Testis (tissue), 2 donors: ENCODE measurements at regions not wholly inside any gene's neighbourhood (a gene's known extent, or its start where the extent isn't known, plus 50 kb on each side); places are given as distances from the start of the nearest gene placed in this dataset.

Source experiments
- POLR2A ChIP-seq: fragments of 450-650 bp; IDR thresholded peaks from one replicate; pipeline ENCODE4 v1.6.1; 2017; ENCODE audit warnings: antibody characterized with exemption, mild to moderate bottlenecking, moderate library complexity
- TF ChIP-seq, protein P1 (sequence below), 3 experiments: fragments of 450-650 bp in 2 of 3; fragments of 200-600 bp in 1 of 3; sonication (generic) in 1 of 3; IDR thresholded peaks; one replicate each; pipeline ENCODE4 v1.5.1; 2016 to 2019; ENCODE audit warnings: antibody characterized with exemption in 3 of 3, mild to moderate bottlenecking in 2 of 3, moderate library complexity in 1 of 3

DNA sequence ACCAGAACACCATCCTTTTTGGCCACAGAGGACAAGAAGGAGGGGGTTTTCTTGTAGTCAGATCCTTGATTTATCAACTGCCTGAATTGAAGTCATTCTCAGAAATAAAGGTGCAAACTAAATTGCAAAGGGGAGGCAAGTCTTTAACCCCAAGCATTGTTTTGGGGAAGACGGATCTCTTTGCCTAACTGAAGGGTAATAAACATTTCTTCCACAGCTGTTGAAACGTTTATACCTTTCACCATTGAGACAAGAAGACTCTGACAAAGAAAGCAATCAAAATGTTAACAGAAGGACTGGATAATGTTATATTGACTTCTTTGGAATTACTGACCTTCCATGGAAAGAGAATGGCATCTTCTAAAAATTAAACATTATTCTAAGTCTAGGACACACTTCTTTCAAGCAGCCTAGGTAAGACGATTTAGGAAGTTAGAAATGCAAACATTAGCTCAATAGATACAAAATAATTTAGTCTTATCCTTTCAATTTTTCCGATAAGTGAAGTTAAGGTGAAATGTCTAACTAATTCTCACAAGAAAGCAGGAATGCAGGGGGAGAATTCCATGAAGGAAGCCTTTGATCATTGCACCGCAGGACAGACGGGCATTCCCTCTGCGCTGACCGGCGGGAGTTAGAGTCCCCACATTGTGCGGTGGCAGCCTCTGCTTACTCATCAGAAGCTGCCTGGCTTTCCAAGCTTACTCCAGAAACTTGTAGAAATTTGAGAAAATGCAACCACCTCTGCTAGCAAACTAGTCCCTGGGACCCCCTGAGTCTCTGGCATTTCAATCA, 69.4 kb upstream of the COPS8 start:
- TF ChIP-seq, protein P1, sequence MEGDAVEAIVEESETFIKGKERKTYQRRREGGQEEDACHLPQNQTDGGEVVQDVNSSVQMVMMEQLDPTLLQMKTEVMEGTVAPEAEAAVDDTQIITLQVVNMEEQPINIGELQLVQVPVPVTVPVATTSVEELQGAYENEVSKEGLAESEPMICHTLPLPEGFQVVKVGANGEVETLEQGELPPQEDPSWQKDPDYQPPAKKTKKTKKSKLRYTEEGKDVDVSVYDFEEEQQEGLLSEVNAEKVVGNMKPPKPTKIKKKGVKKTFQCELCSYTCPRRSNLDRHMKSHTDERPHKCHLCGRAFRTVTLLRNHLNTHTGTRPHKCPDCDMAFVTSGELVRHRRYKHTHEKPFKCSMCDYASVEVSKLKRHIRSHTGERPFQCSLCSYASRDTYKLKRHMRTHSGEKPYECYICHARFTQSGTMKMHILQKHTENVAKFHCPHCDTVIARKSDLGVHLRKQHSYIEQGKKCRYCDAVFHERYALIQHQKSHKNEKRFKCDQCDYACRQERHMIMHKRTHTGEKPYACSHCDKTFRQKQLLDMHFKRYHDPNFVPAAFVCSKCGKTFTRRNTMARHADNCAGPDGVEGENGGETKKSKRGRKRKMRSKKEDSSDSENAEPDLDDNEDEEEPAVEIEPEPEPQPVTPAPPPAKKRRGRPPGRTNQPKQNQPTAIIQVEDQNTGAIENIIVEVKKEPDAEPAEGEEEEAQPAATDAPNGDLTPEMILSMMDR (IDR thresholded peaks at IDR 0.05), result no peak
- no peak for TF ChIP-seq POLR2A
